Activated naive CD4-positive, alpha-beta T cell treated with anti-CD3 and anti-CD28 coated beads, Interleukin-2, amount 50 U/mL, for 72 hours (primary cell): ENCODE measurements at regions not wholly inside any gene's neighbourhood (a gene's known extent, or its start where the extent isn't known, plus 50 kb on each side); places are given as distances from the start of the nearest gene placed in this dataset.
"Not testable (repeated sequence)": the region's sequence is repeated elsewhere in the genome, so short reads cannot be mapped to it uniquely, and the experiment has no call there.

ENCODE experiments used
- ATAC-seq, 2 donors: fragments of 150-1000 bp; cut with Tn5 transposase; 2 replicates each; pipeline ENCODE4 v1.10.0; 2021; ENCODE audit warnings: mild to moderate bottlenecking in 2 of 2, moderate library complexity in 2 of 2
- DNase-seq, 2 donors: peaks; one replicate each; pipeline ENCODE4 v3.0.0; 2021 to 2022; ENCODE audit warnings: low spot score in 2 of 2
- H3K27ac Mint-ChIP-seq, 2 donors: one replicate each; pipeline ENCODE4 v1.8.0; 2022; ENCODE audit warnings: mild to moderate bottlenecking in 2 of 2, mixed read lengths in 2 of 2
- H3K36me3 Mint-ChIP-seq, 2 donors: one replicate each; pipeline ENCODE4 v1.8.0; 2022; ENCODE audit warnings: mixed read lengths in 2 of 2
- H3K9me3 Mint-ChIP-seq, 2 donors: one replicate each; pipeline ENCODE4 v1.8.0; 2022; ENCODE audit warnings: mixed read lengths in 2 of 2

- Mint-ChIP-seq H3K9me3 (no peaks in the 10 kb centered on the region), H3K36me3 (no peaks in the 10 kb centered on the region), H3K27ac (peak overlapping the region in 1 of 2 donors; percentile 53)
- DNase-seq (no peak), ATAC-seq (no peak)
Measured at GRCh38 chr21:23955135-23955843, 1652.0 kb downstream of the MRPL39 start.

- no peak overlapping the region for H3K27ac Mint-ChIP-seq
- H3K36me3 Mint-ChIP-seq: no peaks in the 10 kb centered on the region
- ATAC-seq: no peak
Measured at GRCh38 chr21:23952269-23952668, 1655.0 kb downstream of the MRPL39 start.

GRCh38 chr21:23951251-23951650, 1656.0 kb downstream of the MRPL39 start:
- Mint-ChIP-seq H3K27ac (no peak overlapping the region), H3K9me3 (no peaks in the 10 kb centered on the region), H3K36me3 (no peaks in the 10 kb centered on the region)
- DNase-seq (no peak), ATAC-seq (no peak)

More at GRCh38 chr21:23952269-23952668, 1655.0 kb downstream of the MRPL39 start:
- H3K9me3 Mint-ChIP-seq: no peaks in the 10 kb centered on the region
- no peak for DNase-seq

GRCh38 chr21:23950344-23950743, 1656.9 kb downstream of the MRPL39 start:
- DNase-seq (no peak), ATAC-seq (no peak)
- no peak overlapping the region for H3K27ac Mint-ChIP-seq
- H3K9me3 Mint-ChIP-seq: no peaks in the 10 kb centered on the region
- no peaks in the 10 kb centered on the region for H3K36me3 Mint-ChIP-seq

GRCh38 chr21:23949493-23949892, 1657.8 kb downstream of the MRPL39 start:
- H3K27ac Mint-ChIP-seq: no peak overlapping the region
- ATAC-seq (peak; percentile 56 to 75), DNase-seq (no peak)
- no peaks in the 10 kb centered on the region for H3K36me3 Mint-ChIP-seq
- no peaks in the 10 kb centered on the region for H3K9me3 Mint-ChIP-seq

GRCh38 chr21:23939369-23940065, 1667.8 kb downstream of the MRPL39 start:
- Mint-ChIP-seq H3K9me3 (no peaks in the 10 kb centered on the region), H3K36me3 (no peaks in the 10 kb centered on the region), H3K27ac (no peak overlapping the region)
- DNase-seq (no peak), ATAC-seq (no peak)

- H3K36me3 Mint-ChIP-seq: no peaks in the 10 kb centered on the region
- DNase-seq (no peak), ATAC-seq (no peak)
- H3K9me3 Mint-ChIP-seq: no peaks in the 10 kb centered on the region
- H3K27ac Mint-ChIP-seq: no peak overlapping the region
Measured at GRCh38 chr21:23936991-23937390, 1670.3 kb downstream of the MRPL39 start.

- no peak overlapping the region for H3K27ac Mint-ChIP-seq
- DNase-seq (no peak), ATAC-seq (no peak)
- no peaks in the 10 kb centered on the region for H3K9me3 Mint-ChIP-seq
- H3K36me3 Mint-ChIP-seq: no peaks in the 10 kb centered on the region
Measured at GRCh38 chr21:23936224-23936623, 1671.1 kb downstream of the MRPL39 start.

- Mint-ChIP-seq H3K36me3 (no peaks in the 10 kb centered on the region), H3K9me3 (no peaks in the 10 kb centered on the region), H3K27ac (no peak overlapping the region)
- DNase-seq (no peak), ATAC-seq (no peak)
Measured at GRCh38 chr21:23930565-23930964, 1676.7 kb downstream of the MRPL39 start.

- ATAC-seq, H3K27ac Mint-ChIP-seq, H3K9me3 Mint-ChIP-seq, H3K36me3 Mint-ChIP-seq, DNase-seq: not testable (repeated sequence)
Measured at GRCh38 chr21:23926430-23926829, 1680.9 kb downstream of the MRPL39 start.

GRCh38 chr21:23921670-23922418, 1685.4 kb downstream of the MRPL39 start:
- ATAC-seq: peak; percentile 26 to 78
- Mint-ChIP-seq H3K27ac (no peak overlapping the region), H3K9me3 (no peaks in the 10 kb centered on the region), H3K36me3 (no peaks in the 10 kb centered on the region)
- no peak for DNase-seq

- ATAC-seq (no peak), DNase-seq (no peak)
- no peaks in the 10 kb centered on the region for H3K36me3 Mint-ChIP-seq
- H3K9me3 Mint-ChIP-seq: peaks cover 10 to 11% of the 10 kb centered on the region in 2 donors
- H3K27ac Mint-ChIP-seq: no peak overlapping the region
Measured at GRCh38 chr21:23900727-23901126, 1706.6 kb downstream of the MRPL39 start.

- Mint-ChIP-seq H3K9me3 (peaks cover 10 to 11% of the 10 kb centered on the region in 2 donors), H3K27ac (no peak overlapping the region), H3K36me3 (no peaks in the 10 kb centered on the region)
- ATAC-seq: no peak
- DNase-seq: no peak
Measured at GRCh38 chr21:23899561-23899960, 1707.7 kb downstream of the MRPL39 start.

- Mint-ChIP-seq H3K27ac (no peak overlapping the region), H3K9me3 (peaks cover 0 to 5% of the 10 kb centered on the region in 2 donors), H3K36me3 (no peaks in the 10 kb centered on the region)
- DNase-seq: no peak
- ATAC-seq: no peak
Measured at GRCh38 chr21:23890652-23891051, 1716.6 kb downstream of the MRPL39 start.

GRCh38 chr21:23887725-23888306, 1719.5 kb downstream of the MRPL39 start:
- H3K36me3 Mint-ChIP-seq: no peaks in the 10 kb centered on the region
- peak in 1 of 2 donors; percentile 45 for ATAC-seq
- no peak for DNase-seq
- no peak overlapping the region for H3K27ac Mint-ChIP-seq
- H3K9me3 Mint-ChIP-seq: peaks cover 0 to 5% of the 10 kb centered on the region in 2 donors

- ATAC-seq: no peak
- no peak for DNase-seq
- H3K36me3 Mint-ChIP-seq: no peaks in the 10 kb centered on the region
- no peak overlapping the region for H3K27ac Mint-ChIP-seq
- peaks cover 0 to 5% of the 10 kb centered on the region in 2 donors for H3K9me3 Mint-ChIP-seq
Measured at GRCh38 chr21:23886828-23887724, 1720.2 kb downstream of the MRPL39 start.
